ENCODE measurements at regions not wholly inside any gene's neighbourhood (a gene's known extent, or its start where the extent isn't known, plus 50 kb on each side); places are given as distances from the start of the nearest gene placed in this dataset.

GRCh38 chr5:88606173-88606572 lies 276.8 kb downstream of the MEF2C start:
- no peak for TF ChIP-seq POLR2A (IDR thresholded peaks at IDR 0.05)
- TF ChIP-seq CTCF (IDR thresholded peaks at IDR 0.05), result no peak

Data from thyroid gland (tissue), 4 donors.